PC-3 (cell line): ENCODE measurements at regions not wholly inside any gene's neighbourhood (a gene's known extent, or its start where the extent isn't known, plus 50 kb on each side); places are given as distances from the start of the nearest gene placed in this dataset.

Source experiments
- ATAC-seq: fragments of 200-7000 bp; cut with Tn5 transposase; 2 replicates; pipeline ENCODE4 v1.9.1; 2020; ENCODE audit warnings: mild to moderate bottlenecking, moderate library complexity
- BruUV-seq: library from RNA; stranded (reverse); fragments of 400-500 nt; replicated peaks from 2 replicates; lab custom pipeline; 2021; lab: Mats Ljungman, UMichigan
- CTCF ChIA-PET: fragments of 300-600 bp; sonication (Branson Sonifier 250); formaldehyde crosslinking; loops from one replicate; lab custom pipeline; 2022; ENCODE audit warnings: antibody characterized with exemption; lab: Charles Lee
- POLR2A ChIA-PET: fragments of 300-600 bp; sonication (Branson Sonifier 250); formaldehyde crosslinking; loops from one replicate; lab custom pipeline; 2022; ENCODE audit warnings: antibody characterized with exemption; ENCODE audit not compliant: unreplicated experiment; lab: Charles Lee
- DNase-seq: peaks from one replicate; pipeline ENCODE4 v3.0.0-alpha.2; 2015
- H2AFZ ChIP-seq: fragments of 300-600 bp; sonication (generic); 2 replicates; pipeline ENCODE4 v1.6.0; 2016; ENCODE audit warnings: antibody characterized with exemption, low read length
- H3F3A ChIP-seq: fragments of 300-600 bp; sonication (generic); one replicate; pipeline ENCODE4 v1.6.0; 2017; ENCODE audit warnings: antibody characterized with exemption, low read length, control low read depth, mild to moderate bottlenecking; ENCODE audit not compliant: unreplicated experiment
- H3K27ac ChIP-seq: fragments of 300-600 bp; sonication (generic); 2 replicates; pipeline ENCODE4 v1.5.1; 2016; ENCODE audit warnings: mild to moderate bottlenecking, low read length
- H3K27me3 ChIP-seq: fragments of 300-600 bp; sonication (generic); 2 replicates; pipeline ENCODE4 v1.6.1; 2016; ENCODE audit warnings: low read length, mixed read lengths
- H3K36me3 ChIP-seq: fragments of 300-600 bp; sonication (generic); 2 replicates; pipeline ENCODE4 v1.6.1; 2016; ENCODE audit warnings: low read depth, mixed run types, low read length, mixed read lengths
- H3K4me1 ChIP-seq: fragments of 300-600 bp; sonication (generic); 2 replicates; pipeline ENCODE4 v1.5.1; 2016; ENCODE audit warnings: low read length; ENCODE audit not compliant: insufficient read depth
- H3K4me2 ChIP-seq: fragments of 300-600 bp; sonication (generic); 2 replicates; pipeline ENCODE4 v1.6.0; 2016; ENCODE audit warnings: low read length
- H3K4me3 ChIP-seq: fragments of 300-600 bp; sonication (generic); 2 replicates; pipeline ENCODE4 v1.5.1; 2016; ENCODE audit warnings: mild to moderate bottlenecking, low read length, mixed read lengths
- H3K79me2 ChIP-seq: fragments of 300-600 bp; sonication (generic); 2 replicates; pipeline ENCODE4 v1.6.1; 2017; ENCODE audit warnings: low read length, mixed read lengths
- H3K9ac ChIP-seq: fragments of 300-600 bp; sonication (generic); 2 replicates; pipeline ENCODE4 v1.6.0; 2016; ENCODE audit warnings: mild to moderate bottlenecking, low read length
- H3K9me2 ChIP-seq: fragments of 300-600 bp; sonication (generic); replicated peaks from 2 replicates; pipeline ENCODE4 v1.6.1; 2016; ENCODE audit warnings: mixed run types, low read length, mixed read lengths
- H3K9me3 ChIP-seq: fragments of 300-600 bp; sonication (generic); 2 replicates; pipeline ENCODE4 v1.6.1; 2016; ENCODE audit warnings: low read length, mixed read lengths
- H4K20me1 ChIP-seq: fragments of 300-600 bp; sonication (generic); 2 replicates; pipeline ENCODE4 v1.6.1; 2016; ENCODE audit warnings: low read length, mixed read lengths
- CTCF ChIP-seq: fragments of 300-600 bp; sonication (generic); conservative IDR thresholded peaks from 2 replicates; pipeline ENCODE4 v1.5.1; 2017; ENCODE audit warnings: antibody characterized with exemption, low read depth, mild to moderate bottlenecking, low read length
- EZH2 ChIP-seq: fragments of 300-600 bp; sonication (generic); IDR thresholded peaks from one replicate; pipeline ENCODE4 v1.6.1; 2017; ENCODE audit warnings: antibody characterized with exemption, mild to moderate bottlenecking, low read length; ENCODE audit not compliant: unreplicated experiment
- EZH2phosphoT487 ChIP-seq: fragments of 300-600 bp; sonication (generic); IDR thresholded peaks from 2 replicates; pipeline ENCODE4 v1.6.1; 2018; ENCODE audit warnings: mild to moderate bottlenecking, antibody characterized with exemption, low read length, borderline replicate concordance
- intact Hi-C: fragments of 100-400 bp; cut with micrococcal nuclease; formaldehyde crosslinking; loops from 2 replicates; pipeline ENCODE4 v1.9.0; 2023

DNA sequence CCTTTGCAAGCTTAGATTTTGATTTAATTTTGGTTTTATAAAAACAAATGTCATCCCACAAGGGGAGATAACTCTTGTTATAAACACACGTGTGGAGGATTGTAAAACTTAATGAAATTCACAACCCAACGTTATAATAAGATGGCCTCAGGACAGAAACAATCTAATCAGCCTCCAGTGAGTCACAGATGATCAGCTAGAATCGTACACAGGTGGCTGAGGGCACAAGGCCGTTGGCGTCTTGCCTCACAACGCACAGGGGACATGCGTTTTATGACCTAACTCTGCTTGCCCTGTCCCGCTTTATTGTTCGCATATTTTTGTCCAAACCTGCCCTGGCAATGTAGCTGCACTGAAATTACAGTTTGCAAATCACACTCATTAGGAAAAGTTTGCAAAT lies 121.9 kb upstream of the PDZRN3 start:
- POLR2A ChIA-PET: no interaction called here
- no peak overlapping the region for H3K9ac ChIP-seq
- peaks cover 20% of the 10 kb centered on the region; the same call in 1 of the 2 replicates for H3K9me3 ChIP-seq
- BruUV-seq: no TSS peak
- H3K36me3 ChIP-seq: no peaks in the 10 kb centered on the region
- H3K4me3 ChIP-seq: no peak overlapping the region
- no peaks in the 10 kb centered on the region for H3K27me3 ChIP-seq
- H2AFZ ChIP-seq: no peak overlapping the region
- ATAC-seq: no peak
- TF ChIP-seq CTCF: no peak
- TF ChIP-seq EZH2phosphoT487: no peak
- TF ChIP-seq EZH2: no peak
- H3K9me2 ChIP-seq: no peaks in the 10 kb centered on the region
- intact Hi-C loops: no loop called here
- CTCF ChIA-PET: no interaction called here
- H3K27ac ChIP-seq: no peak overlapping the region
- no peak overlapping the region for H3K4me2 ChIP-seq
- H3K4me1 ChIP-seq: no peaks in the 10 kb centered on the region
- H3F3A ChIP-seq: no peaks in the 10 kb centered on the region
- DNase-seq: no peak
- no peaks in the 10 kb centered on the region for H3K79me2 ChIP-seq
- no peaks in the 10 kb centered on the region for H4K20me1 ChIP-seq

DNA sequence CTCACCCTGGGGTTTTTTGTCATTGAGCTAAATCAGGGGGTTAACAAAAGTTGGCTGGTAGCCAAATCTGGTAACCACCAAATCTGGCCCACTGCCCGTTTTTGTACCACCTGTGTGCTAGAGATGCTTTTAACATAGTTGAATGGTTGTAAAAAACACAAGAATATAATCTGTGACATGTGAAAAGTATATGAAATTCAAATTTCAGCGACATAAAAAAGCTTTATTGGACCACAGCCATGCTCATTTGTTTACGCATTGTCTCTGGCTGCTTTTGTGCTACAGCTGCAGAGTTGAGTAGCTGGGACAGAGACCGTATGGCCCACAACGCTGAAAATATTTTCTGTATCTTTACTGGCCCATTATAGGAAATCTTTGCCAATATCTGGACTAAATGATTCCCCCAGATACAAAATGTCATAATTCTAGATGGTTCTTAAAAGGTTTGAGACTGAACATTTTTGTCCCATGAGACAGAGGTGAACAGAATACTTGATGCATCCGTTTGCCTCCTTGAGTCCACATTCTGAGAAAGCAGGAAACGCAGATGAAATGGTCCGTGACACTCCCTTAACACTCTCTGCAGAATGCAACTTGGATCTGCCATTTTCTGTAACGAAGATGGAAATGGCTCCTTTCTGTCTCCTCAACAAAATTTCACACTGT lies 120.9 kb upstream of the PDZRN3 start:
- no peaks in the 10 kb centered on the region for H3K36me3 ChIP-seq
- ChIA-PET POLR2A (no interaction called here), CTCF (interaction anchor here (0.7 kb wide), 1 partner anchor 102 kb away, joined by 4 read pairs; no protein-coding TSS in a partner anchor)
- no peaks in the 10 kb centered on the region for H3K27me3 ChIP-seq
- TF ChIP-seq EZH2phosphoT487: no peak
- no peak for TF ChIP-seq CTCF
- no peak for TF ChIP-seq EZH2
- intact Hi-C loops: no loop called here
- H3K4me1 ChIP-seq: no peaks in the 10 kb centered on the region
- no peak overlapping the region for H2AFZ ChIP-seq
- peaks cover 20% of the 10 kb centered on the region; the same call in 1 of the 2 replicates for H3K9me3 ChIP-seq
- H3K9ac ChIP-seq: no peak overlapping the region
- no peak overlapping the region for H3K27ac ChIP-seq
- DNase-seq (no peak), ATAC-seq (no peak)
- no peaks in the 10 kb centered on the region for H3K9me2 ChIP-seq
- no peaks in the 10 kb centered on the region for H3K79me2 ChIP-seq
- no peak overlapping the region for H3K4me2 ChIP-seq
- H3F3A ChIP-seq: no peaks in the 10 kb centered on the region
- no peak overlapping the region for H3K4me3 ChIP-seq
- H4K20me1 ChIP-seq: no peaks in the 10 kb centered on the region
- no TSS peak for BruUV-seq

DNA sequence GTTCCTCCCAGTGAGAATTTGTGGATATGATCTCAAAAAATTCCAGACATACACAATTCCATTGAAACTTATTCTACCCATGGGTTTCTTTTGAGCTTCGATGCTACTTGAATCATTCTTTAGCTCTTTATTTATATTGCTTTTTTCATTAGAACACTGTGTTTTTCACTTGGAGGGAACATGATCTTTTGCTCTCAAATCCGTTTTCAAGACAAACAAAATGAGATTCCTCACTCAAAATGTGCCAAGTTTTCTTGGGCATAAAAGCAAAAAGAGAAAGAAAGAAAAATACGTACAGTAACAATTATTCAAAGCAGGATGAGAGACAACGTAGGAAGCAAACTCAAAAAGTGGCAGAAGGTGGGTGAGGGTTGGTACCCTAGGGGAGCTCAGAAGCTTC lies 118.8 kb upstream of the PDZRN3 start:
- intact Hi-C loops: no loop called here
- DNase-seq (no peak), ATAC-seq (no peak)
- no peak for TF ChIP-seq EZH2phosphoT487
- TF ChIP-seq CTCF: no peak
- no peak for TF ChIP-seq EZH2
- Histone ChIP-seq H3K36me3 (no peaks in the 10 kb centered on the region), H4K20me1 (no peaks in the 10 kb centered on the region), H3K79me2 (no peaks in the 10 kb centered on the region), H3K9me2 (no peaks in the 10 kb centered on the region), H3K4me2 (no peak overlapping the region), H3K4me3 (no peak overlapping the region), H3K9me3 (peaks cover 12% of the 10 kb centered on the region; the same call in 1 of the 2 replicates), H3K27me3 (no peaks in the 10 kb centered on the region), H3F3A (no peaks in the 10 kb centered on the region), H3K9ac (no peak overlapping the region), H3K27ac (no peak overlapping the region), H2AFZ (no peak overlapping the region), H3K4me1 (no peaks in the 10 kb centered on the region)
- ChIA-PET CTCF (no interaction called here), POLR2A (no interaction called here)
- no TSS peak for BruUV-seq
